M059J (cell line): ENCODE measurements at regions not wholly inside any gene's neighbourhood (a gene's known extent, or its start where the extent isn't known, plus 50 kb on each side); places are given as distances from the start of the nearest gene placed in this dataset.
A peak's percentile ranks its signal among the peaks of the same experiment; 100 is the strongest.

ENCODE experiments used
- DNase-seq: peaks from one replicate; pipeline ENCODE4 v3.0.0-alpha.2; 2012; ENCODE audit warnings: low read depth

- no peak for DNase-seq
Measured at GRCh38 chr2:221095356-221095755, 476.7 kb downstream of the EPHA4 start.

DNA sequence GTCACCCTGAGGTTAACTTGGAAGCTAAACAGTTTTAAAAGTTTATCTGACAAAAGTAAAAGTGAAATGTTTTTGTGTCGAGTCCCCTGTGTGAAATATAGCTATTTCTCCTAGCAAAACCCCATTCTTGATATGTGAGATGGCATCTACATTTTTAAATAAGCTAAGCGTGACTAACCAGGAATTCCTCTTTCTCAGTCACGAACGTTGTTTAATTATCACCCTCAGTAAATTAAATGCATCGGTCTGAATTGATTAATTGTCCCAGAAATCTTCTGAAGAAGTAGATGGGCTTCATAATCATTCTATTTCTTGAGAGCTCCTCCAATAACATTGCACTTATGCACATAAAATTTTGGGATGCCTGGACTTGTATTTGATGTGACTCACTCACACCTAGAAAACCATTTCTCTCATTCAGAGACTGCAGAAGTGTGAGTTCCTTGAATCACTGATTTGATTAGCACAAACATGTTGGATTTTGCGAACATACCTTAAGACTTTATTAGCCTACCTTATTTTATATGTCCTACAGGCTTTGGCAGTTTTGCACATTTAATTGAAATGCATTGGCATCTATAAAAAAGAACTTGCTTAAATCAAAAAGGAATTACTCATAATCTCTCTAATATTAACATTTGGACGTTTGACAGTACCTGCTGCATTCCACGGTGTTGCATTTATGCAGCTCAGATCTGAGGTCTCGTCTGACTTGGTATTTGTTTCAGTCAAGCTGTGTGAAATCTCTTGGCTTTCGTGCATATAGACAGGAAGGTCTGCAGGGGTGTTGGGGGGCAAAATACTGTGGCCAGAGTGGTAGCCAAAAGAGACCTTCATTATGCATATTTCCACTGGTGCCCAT lies 475.2 kb downstream of the EPHA4 start:
- DNase-seq: peak; percentile 49

- peak; percentile 86 for DNase-seq
Measured at GRCh38 chr2:221097568-221097915, 474.6 kb downstream of the EPHA4 start.

- no peak for DNase-seq
Measured at GRCh38 chr2:221097949-221098348, 474.2 kb downstream of the EPHA4 start.

DNA sequence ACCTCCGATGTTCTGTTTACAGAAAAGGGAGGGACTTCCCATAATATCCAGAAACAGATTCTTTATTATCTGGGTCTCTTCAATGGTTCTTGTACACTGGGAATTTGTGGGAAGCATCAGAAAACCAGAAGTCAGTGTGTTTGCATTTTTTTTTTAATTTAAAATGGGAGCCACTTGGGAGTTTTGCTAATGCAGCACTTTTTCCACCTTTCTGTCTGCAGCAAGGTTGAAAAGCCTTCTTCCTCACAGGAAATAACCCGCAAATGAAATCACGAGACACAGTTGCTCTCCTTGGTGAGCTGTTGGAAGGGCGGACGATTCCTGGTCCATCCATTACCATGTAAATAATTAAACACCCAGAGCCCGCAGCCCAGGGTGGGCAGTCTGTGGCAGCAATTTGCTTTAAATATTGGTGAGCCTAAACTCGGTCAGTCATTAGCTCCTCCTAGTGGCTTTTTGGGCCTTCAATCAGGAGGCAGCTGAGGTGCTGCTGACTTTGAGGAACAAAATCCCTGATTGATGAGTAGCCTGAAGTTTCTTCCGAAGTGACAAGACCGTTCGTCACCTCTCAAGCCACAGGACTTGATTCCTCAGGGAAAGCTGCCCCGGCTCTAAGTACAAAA lies 471.5 kb downstream of the EPHA4 start:
- DNase-seq: no peak

DNA sequence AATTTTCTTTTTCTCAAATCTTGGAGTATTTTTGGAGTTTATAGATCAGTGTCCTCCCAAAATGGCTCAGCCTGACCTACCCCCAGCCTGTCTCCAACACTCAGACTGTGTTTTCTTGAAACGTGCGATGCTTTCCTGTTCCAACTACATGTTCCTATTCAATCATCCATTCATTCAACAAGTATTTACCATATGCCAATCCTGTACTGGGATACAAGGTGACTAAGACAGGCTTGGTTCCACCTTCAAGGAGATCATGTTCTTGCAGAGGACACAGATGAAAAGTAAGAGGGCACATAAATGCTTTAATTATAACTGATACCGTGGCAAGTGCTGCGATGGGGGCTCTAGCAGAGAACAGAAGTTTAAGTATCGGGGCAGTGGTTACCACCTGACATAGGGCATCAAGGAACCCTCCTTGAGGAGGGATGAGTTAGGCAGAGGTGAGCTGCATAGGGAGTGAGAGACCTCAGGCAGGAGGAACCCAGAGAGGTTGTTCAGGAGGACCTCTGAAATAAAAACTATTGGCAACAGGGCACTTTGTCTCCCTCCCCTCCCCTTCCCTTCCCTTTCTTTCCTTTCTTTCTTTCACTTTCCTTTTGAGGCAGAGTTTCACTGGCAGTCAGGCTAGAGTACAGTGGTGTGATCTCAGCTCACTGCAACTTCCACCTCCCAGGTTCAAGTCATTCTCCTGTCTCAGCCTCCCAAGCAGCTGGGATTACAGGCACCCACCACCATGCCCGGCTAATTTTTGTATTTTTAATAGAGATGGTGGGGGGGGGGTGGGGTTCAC lies 469.0 kb downstream of the EPHA4 start:
- peak; percentile 42 for DNase-seq

DNA sequence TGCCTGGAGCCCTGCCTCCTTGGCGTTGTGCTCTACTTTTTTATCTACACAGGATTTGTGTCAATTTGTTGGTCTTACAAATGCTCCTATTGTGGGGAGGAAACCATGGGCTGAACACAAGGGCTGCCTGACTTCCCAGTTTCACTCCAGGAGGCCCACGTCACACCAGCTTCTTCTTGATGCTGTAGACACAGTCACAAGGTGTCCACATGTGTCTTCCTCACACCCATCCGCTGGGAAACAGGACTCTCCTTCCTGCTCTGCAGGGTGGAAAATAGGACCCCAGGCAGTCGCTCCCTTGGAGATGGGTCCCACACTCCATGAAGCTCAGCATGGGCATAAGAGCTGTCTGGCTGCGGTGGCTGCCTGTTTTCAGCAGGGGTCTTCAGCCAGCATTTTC lies 468.2 kb downstream of the EPHA4 start:
- no peak for DNase-seq

GRCh38 chr2:221104361-221104811 lies 467.7 kb downstream of the EPHA4 start:
- peak; percentile 56 for DNase-seq

DNA sequence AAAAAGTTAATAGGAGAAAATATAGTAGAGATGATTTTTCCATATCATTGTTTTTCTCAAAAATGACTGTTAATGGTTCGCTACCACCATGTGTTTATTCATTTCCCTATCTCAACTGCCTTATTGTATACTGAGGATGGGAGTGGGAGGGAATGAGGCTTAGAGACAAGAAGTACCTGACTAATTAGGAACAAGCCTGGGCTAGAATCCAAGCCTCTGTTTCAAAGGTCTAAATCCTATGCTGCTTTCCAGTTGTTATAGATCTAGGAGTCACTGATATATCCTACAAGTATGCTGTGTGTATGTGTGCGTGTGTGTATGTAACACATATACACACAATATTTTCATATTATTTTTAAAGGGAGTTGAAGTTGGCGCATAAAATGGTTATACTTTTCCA lies 465.9 kb downstream of the EPHA4 start:
- DNase-seq: no peak

- DNase-seq: no peak
Measured at GRCh38 chr2:221107424-221107823, 464.7 kb downstream of the EPHA4 start.

DNA sequence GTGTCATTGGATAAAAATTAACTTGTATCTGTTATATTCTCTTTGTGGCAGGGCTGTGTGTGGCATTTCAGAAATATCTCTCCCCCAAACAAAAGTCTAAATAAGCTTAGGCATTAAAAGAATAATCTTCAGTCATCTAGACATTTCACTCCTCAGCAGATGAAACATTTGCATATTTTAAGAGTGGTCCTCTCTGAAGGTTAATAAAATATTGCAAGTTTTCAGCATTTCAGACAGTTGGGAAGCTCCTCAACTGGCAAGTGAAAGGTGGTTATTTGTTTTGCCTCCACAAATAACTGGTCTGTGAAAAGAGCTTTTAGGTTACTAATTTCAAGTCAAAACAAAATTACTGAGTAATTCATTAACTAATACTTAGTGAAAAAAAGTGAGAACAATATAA lies 462.6 kb downstream of the EPHA4 start:
- no peak for DNase-seq

DNA sequence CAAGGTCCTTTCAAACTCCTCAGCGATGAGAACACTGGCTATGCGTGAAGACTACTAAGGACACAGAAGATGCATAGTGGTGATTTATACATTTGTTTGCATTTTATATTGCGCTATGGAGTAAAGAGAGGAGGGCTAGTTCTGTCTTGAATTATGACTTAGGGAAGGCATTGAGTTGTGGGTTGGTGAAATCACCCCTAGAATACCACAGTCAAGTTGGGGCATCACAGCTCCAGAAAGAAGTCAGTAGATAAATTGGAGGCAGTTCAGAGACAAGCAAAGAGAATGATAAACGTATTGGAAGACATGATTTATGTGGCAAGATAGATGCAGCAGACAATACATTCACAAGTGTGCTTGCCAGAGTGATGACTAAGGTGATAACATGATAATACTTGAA lies 460.4 kb downstream of the EPHA4 start:
- no peak for DNase-seq

DNA sequence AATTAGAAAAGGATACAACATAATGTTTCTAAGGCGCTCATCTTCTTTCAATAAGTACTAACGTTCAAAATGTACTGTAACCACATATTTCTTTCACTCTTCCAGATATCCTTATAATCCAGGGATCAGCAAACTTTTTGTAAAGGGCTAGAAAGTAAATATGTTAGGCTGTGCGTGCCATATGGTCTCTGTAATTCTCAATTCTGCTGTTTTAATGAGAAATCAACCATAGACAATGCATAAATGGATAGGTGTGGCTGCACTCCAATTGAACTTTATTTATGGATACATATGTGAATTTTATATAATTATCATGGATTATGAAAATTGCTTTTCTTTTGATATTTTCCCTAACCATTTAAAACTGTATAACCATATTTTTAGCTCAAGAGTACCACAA lies 459.4 kb downstream of the EPHA4 start:
- no peak for DNase-seq

DNA sequence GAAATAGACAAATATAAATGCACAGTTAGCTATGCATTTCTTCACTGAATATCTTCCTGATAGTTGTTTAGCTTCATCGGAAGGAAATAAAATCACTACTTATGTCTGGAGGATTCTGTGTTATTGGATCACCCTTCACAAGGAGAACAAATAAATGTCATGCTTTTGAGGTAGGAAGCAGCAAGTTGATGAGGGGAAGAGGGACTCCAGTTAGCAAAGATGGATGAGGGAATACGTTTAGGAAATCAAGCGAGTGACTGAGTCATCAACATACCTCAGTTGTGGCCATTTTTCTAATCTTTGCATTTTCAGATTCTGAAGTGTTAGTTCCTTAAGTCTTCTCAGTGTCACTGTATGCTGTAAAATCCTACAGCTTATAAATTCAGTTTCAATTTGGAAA lies 456.2 kb downstream of the EPHA4 start:
- no peak for DNase-seq

- no peak for DNase-seq
Measured at GRCh38 chr2:221120643-221121042, 451.5 kb downstream of the EPHA4 start.

DNA sequence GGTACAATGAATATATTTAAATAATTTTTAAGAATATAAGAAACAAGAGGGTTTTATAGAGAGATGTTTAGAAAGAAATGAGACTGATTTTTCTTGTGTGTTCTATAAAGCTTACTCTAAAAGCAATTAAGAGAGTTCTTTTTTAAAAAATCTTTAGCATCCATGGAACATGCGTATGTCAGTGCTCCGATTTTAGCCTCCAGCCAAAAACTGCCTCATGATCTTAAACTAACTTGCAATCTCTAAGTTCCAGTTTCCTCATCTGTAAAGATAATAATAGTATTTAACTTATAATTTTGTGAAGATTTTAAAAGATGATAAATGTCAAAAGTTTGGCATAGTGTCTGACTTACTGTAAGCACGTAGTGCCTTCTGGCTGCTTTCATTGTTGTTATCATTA lies 448.7 kb downstream of the EPHA4 start:
- DNase-seq: no peak

DNA sequence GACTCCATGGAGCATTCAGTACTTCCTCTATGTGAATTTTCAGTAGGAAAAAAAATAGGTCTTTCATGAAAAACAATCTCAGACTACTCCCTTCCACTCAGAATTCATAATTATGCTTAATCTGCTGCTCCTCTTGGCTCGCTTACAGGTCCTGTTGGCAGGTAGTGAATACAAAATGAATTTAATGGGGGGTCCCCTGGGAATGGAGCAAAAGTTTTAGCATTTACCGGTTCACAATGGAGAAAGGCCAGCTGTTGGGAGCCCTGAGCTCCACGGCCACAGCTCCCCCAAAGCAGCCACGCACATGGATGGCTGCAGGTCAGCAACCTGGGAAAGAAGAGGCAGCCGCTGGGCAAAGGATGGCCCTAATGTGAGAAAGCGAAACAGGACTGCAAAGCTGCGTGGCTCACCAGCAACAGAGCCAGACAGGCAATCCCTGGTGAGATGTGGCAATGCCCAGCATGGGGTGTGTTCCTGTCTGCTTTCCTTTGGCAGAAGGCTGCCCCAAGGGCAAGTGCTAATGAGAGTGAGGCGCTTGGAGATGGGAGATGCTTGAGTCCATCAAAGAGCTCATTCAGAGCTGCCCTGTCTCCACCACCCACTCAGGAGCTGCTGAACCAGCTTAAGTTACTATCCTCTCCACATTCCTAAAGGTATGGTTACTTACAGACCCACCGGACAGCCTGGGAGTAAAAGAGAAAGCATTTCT lies 447.4 kb downstream of the EPHA4 start:
- DNase-seq: peak; percentile 51

- DNase-seq: no peak
Measured at GRCh38 chr2:221125691-221126090, 446.4 kb downstream of the EPHA4 start.

DNA sequence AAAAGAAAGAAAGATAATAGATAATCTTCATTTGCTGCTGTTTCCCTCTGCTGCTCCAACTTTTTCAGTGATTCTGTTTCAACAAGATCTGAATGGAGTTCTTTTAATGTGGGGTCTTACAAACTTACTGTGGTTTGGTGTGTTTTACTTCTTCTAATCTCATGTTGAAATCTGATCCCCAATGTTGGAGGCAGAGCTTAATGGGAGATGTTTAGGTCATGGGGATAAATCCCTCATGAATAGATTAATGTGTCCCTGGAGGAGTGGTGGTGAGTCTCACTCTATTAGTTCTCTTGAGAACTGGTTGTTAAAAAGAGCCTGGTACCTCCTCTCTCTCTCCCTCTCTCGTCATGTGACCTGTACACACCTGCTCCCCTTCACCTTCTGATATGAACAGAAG lies 442.4 kb downstream of the EPHA4 start:
- no peak for DNase-seq

DNA sequence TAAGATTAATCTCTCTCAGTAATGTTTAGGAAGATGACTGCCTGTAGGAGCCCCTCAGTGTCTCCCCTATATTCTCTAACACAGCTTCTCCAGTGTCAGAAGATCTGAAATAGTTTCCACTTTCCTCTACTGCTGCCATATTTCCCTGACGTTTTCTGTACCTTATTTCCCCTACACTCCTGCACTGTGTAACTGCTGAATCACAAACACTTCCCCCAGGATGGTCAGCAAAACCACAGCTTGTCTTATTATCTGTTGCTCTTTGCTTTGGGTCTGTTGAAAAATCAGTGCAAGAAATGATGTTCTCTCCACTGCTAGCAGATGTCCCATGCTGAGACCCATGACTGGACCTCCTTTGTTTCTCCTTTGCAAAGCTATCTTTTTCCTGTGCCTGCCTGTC lies 441.7 kb downstream of the EPHA4 start:
- no peak for DNase-seq

DNA sequence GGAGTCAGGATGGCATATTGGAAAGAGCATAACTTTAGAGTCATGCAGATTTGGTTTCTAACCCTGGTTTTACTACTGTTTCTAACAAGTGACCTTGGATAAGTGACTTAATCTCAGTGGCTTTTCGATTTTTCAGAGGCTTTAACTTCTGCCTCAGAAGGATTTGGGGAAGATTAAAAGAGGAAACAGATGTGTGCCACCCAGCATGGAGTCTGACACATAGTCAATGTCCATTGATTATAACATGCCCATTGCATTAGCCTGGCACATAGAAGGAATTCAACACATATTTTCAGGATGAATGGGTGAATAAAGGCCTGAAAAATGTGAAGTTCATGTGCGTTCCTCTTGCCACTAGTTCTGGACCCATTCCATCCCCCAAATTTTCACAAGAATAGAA lies 438.2 kb downstream of the EPHA4 start:
- DNase-seq: no peak

DNA sequence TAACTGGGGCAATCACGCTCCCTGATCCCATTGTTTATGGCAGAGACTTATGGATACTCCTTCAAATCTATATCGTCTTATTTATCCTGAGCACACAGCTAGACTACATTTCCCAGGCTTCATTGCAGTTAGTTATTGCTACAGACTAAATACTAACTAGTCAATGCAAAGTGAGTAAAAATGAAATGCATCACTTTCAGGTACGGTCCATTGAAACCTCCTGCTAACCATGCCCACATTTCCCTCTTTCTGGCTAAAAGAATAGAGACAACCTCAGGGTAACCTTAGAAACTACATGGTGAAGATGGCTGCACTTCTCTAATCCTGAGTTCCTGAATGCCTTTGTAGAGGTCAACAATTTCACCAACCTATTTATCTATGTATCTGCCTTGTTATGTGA lies 437.4 kb downstream of the EPHA4 start:
- no peak for DNase-seq
